HG02678 (cell line): ENCODE measurements at regions not wholly inside any gene's neighbourhood (a gene's known extent, or its start where the extent isn't known, plus 50 kb on each side); places are given as distances from the start of the nearest gene placed in this dataset.

ENCODE experiments used
- ATAC-seq: cut with Tn5 transposase; IDR thresholded peaks from one replicate; pipeline ENCODE4 v1.9.1; 2021; ENCODE audit warnings: mild to moderate bottlenecking, moderate library complexity; ENCODE audit not compliant: unreplicated experiment

DNA sequence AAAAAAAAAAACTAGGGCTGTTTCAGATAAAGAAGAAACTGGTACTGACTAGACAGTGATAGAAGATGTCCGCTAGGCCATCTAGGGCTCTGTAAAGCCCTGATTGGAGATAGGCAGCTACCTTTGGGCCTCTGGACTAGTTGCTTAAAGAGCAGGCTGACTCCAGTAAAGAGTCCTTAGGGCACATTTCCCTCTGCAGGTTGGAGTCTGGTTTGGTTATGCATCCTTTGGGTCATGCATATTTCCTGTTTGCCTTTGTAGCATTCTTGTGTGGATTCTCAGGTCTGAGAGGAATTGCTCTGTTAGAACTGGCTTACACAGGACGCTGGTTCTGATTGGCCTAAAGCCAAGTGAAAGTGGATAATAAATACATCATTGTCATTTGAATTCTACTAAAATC, 165.5 kb upstream of the LRRN1 start:
- no peak for ATAC-seq

- ATAC-seq: no peak
These were observed 166.8 kb upstream of the LRRN1 start for GRCh38 chr3:3632449-3632848.

- ATAC-seq: no peak
These were observed 168.1 kb upstream of the LRRN1 start for GRCh38 chr3:3631114-3631513.

DNA sequence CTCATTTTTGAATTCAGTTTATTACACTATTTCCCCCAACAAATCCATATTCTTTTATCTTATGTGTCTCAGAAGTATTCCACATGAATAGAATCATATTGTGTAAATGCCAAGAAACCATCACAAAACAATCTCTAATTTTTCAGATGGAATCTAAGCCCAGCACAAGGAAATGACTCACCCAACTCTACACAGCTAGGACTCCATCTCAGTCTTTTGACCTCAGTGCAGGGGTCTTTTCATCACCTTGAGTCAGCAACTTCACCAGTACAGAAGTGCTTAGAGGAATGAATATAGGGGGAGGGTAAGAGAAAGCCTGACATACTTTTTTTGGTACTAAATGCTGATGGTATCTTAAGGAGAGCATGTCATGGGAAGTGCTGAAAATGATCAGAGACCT, 169.3 kb upstream of the LRRN1 start:
- no peak for ATAC-seq

- peak; percentile 75 for ATAC-seq
These were observed 170.4 kb upstream of the LRRN1 start for GRCh38 chr3:3628676-3629328.

DNA sequence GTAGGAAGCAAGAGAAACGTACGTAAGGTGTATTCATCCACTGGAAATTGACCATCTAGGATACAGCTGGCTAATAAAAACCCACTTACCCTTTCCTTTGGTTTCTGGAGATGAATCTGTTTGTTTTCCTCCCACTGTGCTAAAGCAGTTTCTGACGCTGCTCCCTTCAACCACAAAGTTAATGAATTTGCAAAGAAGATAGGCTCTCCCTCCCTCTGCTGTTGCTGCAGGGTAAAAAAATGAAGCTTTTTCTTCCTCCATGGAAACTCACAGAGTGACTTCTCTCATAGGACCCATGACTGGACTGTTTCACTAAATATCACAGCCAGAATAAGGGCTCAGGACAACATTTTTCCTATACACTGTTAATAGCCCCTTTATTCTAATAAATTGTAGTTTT, 172.1 kb upstream of the LRRN1 start:
- peak; percentile 43 for ATAC-seq

- no peak for ATAC-seq
These were observed 173.5 kb upstream of the LRRN1 start for GRCh38 chr3:3625544-3626271.

- ATAC-seq: no peak
These were observed 179.4 kb upstream of the LRRN1 start for GRCh38 chr3:3619815-3620214.

DNA sequence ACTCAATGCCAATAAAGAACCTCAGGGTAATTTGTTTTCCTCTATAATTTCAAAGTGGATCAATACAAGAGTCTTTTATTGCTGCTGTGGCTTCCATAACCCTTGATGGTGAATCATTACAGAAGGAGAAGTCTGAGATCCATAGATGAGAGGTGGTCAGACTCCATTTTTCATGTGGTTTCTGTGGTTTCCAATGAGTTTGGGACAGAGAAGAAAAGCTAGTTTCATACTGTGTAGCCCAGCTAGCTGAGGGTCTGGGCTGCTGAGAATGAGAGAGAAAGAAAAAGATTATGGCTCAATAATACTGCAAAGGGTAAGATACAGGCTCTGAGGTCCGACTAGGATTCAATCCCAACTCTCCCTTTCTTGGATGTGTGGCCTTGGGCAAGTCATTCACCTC, 180.6 kb upstream of the LRRN1 start:
- no peak for ATAC-seq

GRCh38 chr3:3615533-3615932, 183.7 kb upstream of the LRRN1 start:
- no peak for ATAC-seq

- no peak for ATAC-seq
These were observed 188.5 kb upstream of the LRRN1 start for GRCh38 chr3:3610581-3611298.

DNA sequence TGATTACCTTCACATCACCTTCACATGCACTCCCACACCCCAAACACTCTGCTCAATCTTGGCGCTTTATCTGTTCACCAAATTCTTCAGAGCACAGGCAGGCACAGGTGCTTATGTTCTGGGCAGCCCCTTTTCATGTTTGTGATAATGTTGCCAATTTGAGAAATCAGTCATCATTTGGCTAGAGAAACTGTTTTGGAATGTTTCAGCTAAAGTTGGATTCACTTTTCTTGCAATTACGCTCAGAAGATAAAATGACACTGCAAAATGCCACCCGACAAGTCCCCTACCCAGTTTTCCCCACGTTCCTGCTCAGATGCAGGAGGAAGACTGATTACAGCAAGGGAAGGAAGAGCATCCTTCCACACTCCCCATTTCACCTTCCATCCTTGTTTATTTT, 192.9 kb upstream of the LRRN1 start:
- no peak for ATAC-seq

GRCh38 chr3:3605226-3605625, 194.0 kb upstream of the LRRN1 start:
- no peak for ATAC-seq

DNA sequence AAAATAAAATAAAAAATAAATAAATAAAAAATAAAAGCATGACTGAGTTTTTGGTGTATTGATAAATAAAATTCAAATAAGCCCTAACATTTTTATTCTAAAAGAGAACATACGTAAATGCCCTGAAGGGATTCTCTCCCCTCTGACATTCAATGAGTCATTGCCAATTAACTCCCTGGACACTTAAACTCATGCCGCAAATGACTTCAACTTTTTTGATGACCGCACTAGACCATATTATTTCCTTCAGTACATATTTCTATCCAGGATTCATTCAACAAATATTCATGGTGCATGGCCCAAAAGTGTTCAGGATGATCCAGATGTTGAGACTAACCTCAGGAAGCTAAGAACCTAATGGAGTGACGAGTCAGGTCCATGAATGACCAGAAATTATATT, 195.9 kb upstream of the LRRN1 start:
- no peak for ATAC-seq

DNA sequence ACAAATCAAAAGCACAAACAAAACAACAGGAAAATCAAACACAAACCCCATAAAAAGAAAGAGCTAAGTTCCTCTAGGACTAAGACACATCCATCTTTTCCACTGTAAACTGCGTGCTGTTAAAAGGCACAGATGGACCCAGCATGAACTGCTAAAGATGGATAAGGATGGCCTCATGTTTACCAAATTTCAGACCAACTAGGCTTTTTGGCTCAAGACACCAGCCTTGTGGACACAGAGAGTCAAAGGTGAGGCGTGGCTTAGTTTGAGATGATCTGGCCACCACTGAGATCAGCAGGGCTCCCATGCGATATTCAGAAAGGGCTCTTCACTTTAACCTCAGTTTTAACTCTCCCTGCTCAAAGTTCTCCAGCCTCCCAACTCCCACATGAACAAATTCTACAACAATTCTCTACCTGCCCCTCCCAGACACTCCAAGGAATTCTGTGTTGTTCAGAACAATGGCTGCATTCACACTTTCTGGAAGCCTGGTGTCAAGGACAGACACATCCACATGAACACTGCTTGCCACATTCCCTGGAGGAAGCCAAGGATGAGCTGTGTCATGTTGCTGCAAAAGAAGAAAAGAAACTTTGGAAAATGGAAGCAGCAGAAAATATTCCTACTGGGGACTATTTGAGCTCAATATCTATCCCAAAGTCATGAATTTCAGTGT, 198.4 kb upstream of the LRRN1 start:
- ATAC-seq: no peak

- no peak for ATAC-seq
These were observed 200.2 kb upstream of the LRRN1 start for GRCh38 chr3:3599016-3599415.

- no peak for ATAC-seq
These were observed 204.2 kb upstream of the LRRN1 start for GRCh38 chr3:3594986-3595385.

- peak; percentile 84 for ATAC-seq
These were observed 209.5 kb upstream of the LRRN1 start for GRCh38 chr3:3589715-3590130.

GRCh38 chr3:3587647-3587972, 211.6 kb upstream of the LRRN1 start:
- ATAC-seq: no peak

- ATAC-seq: no peak
These were observed 212.2 kb upstream of the LRRN1 start for GRCh38 chr3:3586843-3587646.

DNA sequence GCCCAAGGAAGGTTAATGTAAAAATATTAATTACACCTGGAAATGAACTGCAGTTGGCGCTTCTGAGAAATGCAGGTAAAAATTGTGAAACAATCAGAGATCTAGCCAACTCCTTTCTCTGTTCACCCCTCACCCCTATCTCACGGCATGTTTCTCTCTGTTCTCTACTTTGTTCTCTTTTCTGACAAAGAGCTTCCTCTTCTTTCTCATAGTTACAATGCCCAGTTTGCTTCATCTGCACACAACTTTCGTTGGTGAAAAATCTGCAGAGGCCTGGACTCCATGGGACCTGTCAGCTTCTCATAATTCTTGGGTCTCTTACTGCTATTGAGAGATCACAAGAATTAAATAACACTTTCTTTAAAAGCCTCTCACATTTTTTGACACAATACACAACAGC, 212.9 kb upstream of the LRRN1 start:
- no peak for ATAC-seq
